ENCODE measurements at regions not wholly inside any gene's neighbourhood (a gene's known extent, or its start where the extent isn't known, plus 50 kb on each side); places are given as distances from the start of the nearest gene placed in this dataset.

DNA sequence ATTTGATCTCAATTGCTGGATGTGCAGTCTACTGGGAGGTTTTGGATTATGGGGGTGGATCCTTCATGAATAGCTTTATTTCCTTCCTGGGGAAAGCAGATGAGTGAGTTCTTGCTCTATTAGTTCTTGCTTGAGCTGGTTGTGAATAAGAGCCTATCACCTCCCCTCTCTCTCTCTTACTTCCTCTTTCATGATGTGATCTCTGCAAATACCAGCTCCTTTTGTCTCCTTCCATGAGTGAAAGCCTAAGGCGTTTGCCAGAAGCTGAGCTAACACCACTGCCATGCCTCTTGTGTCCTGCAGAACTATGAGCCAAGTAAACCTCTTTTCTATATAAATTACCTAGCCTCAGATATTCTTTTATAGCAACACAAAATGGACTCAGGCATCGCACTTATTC is 302.7 kb downstream of the CCER1 start:
- no peak overlapping the region for H3K27ac ChIP-seq
- no peaks in the 10 kb centered on the region for H3K36me3 ChIP-seq
- intact Hi-C loops (cut with DNase I; ENCODE audit: low total_unique reads) = no loop called here
- no peaks in the 10 kb centered on the region for H3K27me3 ChIP-seq (replicated peaks in 1 of 7)
- H3K9me3 ChIP-seq = peaks cover 0 to 10% (median 7%) of the 10 kb centered on the region in 8 donors
- TF ChIP-seq POLR2AphosphoS5 (IDR thresholded peaks at IDR 0.05) (no peak), POLR2A (IDR thresholded peaks at IDR 0.05) (no peak)
- TF ChIP-seq, protein P1, sequence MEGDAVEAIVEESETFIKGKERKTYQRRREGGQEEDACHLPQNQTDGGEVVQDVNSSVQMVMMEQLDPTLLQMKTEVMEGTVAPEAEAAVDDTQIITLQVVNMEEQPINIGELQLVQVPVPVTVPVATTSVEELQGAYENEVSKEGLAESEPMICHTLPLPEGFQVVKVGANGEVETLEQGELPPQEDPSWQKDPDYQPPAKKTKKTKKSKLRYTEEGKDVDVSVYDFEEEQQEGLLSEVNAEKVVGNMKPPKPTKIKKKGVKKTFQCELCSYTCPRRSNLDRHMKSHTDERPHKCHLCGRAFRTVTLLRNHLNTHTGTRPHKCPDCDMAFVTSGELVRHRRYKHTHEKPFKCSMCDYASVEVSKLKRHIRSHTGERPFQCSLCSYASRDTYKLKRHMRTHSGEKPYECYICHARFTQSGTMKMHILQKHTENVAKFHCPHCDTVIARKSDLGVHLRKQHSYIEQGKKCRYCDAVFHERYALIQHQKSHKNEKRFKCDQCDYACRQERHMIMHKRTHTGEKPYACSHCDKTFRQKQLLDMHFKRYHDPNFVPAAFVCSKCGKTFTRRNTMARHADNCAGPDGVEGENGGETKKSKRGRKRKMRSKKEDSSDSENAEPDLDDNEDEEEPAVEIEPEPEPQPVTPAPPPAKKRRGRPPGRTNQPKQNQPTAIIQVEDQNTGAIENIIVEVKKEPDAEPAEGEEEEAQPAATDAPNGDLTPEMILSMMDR (IDR thresholded peaks at IDR 0.05 in 8 of 11, conservative IDR thresholded peaks at IDR 0.05 in 3 of 11) = no peak
- DNase-seq = no peak
- no peaks in the 10 kb centered on the region for H3K4me1 ChIP-seq
- 63 to 84% (median 72%) methylated on average over 2 of the region's 2 CpGs for WGBS, 5 donors
- no peak overlapping the region for H3K4me3 ChIP-seq

DNA sequence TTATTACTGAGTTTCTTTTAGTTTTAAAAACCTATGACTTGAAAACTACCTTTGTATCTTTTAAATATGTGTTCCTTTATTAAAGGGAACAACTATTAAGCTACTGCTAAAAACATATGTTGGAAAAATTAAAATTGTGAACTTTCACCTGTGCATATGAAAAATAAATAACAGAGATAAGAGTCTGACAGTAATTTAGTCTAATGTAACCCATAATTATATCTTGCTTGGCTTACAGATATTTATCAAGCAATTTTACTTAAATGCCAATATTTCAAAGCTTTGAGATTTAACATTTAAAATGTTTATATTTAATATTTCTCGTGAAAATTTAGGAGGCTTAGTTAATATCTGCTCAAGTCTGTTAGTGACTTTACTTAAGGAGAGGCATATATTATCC is 309.8 kb downstream of the CCER1 start:
- TF ChIP-seq POLR2A (IDR thresholded peaks at IDR 0.05) (no peak), POLR2AphosphoS5 (IDR thresholded peaks at IDR 0.05) (no peak)
- TF ChIP-seq, protein P1 (IDR thresholded peaks at IDR 0.05 in 8 of 11, conservative IDR thresholded peaks at IDR 0.05 in 3 of 11) = no peak

DNA sequence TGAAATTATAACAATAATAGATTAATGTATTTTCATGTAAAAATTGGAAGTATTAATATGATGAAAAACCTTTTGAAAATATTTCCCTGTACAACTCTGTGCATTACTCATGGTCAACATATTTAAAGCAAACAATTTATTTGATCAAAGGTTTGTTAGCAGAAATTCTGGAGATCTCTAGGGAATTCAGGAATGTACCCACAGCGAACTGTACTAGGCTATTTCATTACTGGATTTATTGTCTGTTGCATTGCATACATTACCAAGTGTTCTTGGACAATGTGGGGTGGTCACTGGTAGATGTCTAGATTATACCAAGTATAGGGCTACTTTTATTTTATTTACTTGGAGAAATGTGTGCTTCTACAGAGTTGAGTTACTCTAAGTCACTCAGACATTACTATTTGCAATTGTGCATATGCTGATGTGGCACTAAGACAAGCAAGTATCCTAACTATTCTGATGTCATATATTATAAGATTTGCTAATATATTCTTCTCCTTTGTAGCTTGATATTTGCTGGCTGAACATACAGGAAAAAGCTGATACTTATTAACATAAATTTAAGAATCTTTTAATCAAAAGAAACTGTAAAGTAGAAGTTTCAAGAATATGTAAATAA is 323.3 kb downstream of the CCER1 start:
- 0 to 21% (median 2%) methylated on average over 1 of the region's 1 CpG for WGBS, 5 donors
- TF ChIP-seq POLR2A (IDR thresholded peaks at IDR 0.05) (no peak), POLR2AphosphoS5 (IDR thresholded peaks at IDR 0.05) (no peak)
- TF ChIP-seq, protein P1 (IDR thresholded peaks at IDR 0.05 in 8 of 11, conservative IDR thresholded peaks at IDR 0.05 in 3 of 11) = no peak

More for the DNA sequence above, 309.8 kb downstream of the CCER1 start:
- Histone ChIP-seq H3K36me3 (no peaks in the 10 kb centered on the region), H3K27ac (no peak overlapping the region), H3K9me3 (peaks cover 0 to 13% (median 10%) of the 10 kb centered on the region in 8 donors), H3K4me1 (no peaks in the 10 kb centered on the region), H3K4me3 (no peak overlapping the region), H3K27me3 (replicated peaks in 1 of 7) (no peaks in the 10 kb centered on the region)
- intact Hi-C loops (cut with DNase I; ENCODE audit: low total_unique reads) = no loop called here
- no peak for DNase-seq
- 81 to 90% (median 83%) methylated on average over 1 of the region's 1 CpG for WGBS, 5 donors

DNA sequence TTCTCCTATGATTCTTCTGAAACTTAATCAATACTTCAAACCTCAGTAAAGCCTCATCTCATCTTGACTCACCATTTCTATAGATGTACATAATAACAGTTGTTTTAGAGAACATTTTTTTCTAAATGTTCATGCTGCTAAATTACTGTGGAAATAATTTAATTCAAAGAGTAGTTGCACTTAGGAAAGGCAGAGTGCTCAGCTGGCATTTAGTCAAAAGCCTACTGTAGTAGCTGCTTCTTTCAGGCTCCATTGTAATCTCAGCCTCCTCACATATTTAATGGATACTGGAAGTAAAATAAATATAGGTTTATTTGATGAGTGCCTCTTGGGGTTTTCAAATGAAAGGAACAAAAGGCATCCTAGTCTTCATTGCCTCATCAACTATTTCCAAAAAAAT is 325.0 kb downstream of the CCER1 start:
- H3K27me3 ChIP-seq (replicated peaks in 1 of 7) = no peaks in the 10 kb centered on the region
- intact Hi-C loops (cut with DNase I; ENCODE audit: low total_unique reads) = no loop called here
- no peak for DNase-seq
- TF ChIP-seq POLR2A (IDR thresholded peaks at IDR 0.05) (no peak), POLR2AphosphoS5 (IDR thresholded peaks at IDR 0.05) (no peak)
- TF ChIP-seq, protein P1 (IDR thresholded peaks at IDR 0.05 in 8 of 11, conservative IDR thresholded peaks at IDR 0.05 in 3 of 11) = no peak
- H3K4me3 ChIP-seq = no peak overlapping the region
- H3K36me3 ChIP-seq = no peaks in the 10 kb centered on the region
- H3K27ac ChIP-seq = no peak overlapping the region
- peaks cover 0 to 21% (median 13%) of the 10 kb centered on the region in 8 donors for H3K9me3 ChIP-seq
- no peaks in the 10 kb centered on the region for H3K4me1 ChIP-seq

More for the DNA sequence above, 323.3 kb downstream of the CCER1 start:
- no peak for DNase-seq
- Histone ChIP-seq H3K36me3 (no peaks in the 10 kb centered on the region), H3K27me3 (replicated peaks in 1 of 7) (no peaks in the 10 kb centered on the region), H3K4me3 (no peak overlapping the region), H3K9me3 (peaks cover 0 to 21% (median 13%) of the 10 kb centered on the region in 8 donors), H3K4me1 (no peaks in the 10 kb centered on the region), H3K27ac (no peak overlapping the region)
- intact Hi-C loops (cut with DNase I; ENCODE audit: low total_unique reads) = no loop called here

All from spleen (tissue), 11 donors.